Endodermal cell (in vitro differentiated cells): ENCODE measurements at regions not wholly inside any gene's neighbourhood (a gene's known extent, or its start where the extent isn't known, plus 50 kb on each side); places are given as distances from the start of the nearest gene placed in this dataset.

ENCODE experiments used
- DNase-seq: peaks from one replicate; pipeline ENCODE4 v3.0.0-alpha.2; 2017
- H3K27ac ChIP-seq: 2 replicates; pipeline ENCODE4 v1.5.1; 2013; ENCODE audit warnings: mild to moderate bottlenecking, low read depth, low read length, moderate library complexity
- H3K27me3 ChIP-seq: 2 replicates; pipeline ENCODE4 v1.6.1; 2013; ENCODE audit warnings: mild to moderate bottlenecking, low read length, moderate library complexity; ENCODE audit not compliant: insufficient read depth, control insufficient read depth, poor library complexity, severe bottlenecking
- H3K36me3 ChIP-seq: 2 replicates; pipeline ENCODE4 v1.7.0; 2013; ENCODE audit warnings: mild to moderate bottlenecking, low read length, moderate library complexity; ENCODE audit not compliant: control insufficient read depth, insufficient read depth
- H3K4me1 ChIP-seq: one replicate; pipeline ENCODE4 v1.7.0; 2013; ENCODE audit warnings: low read length; ENCODE audit not compliant: control insufficient read depth, insufficient read depth
- H3K4me3 ChIP-seq: 2 replicates; pipeline ENCODE4 v1.5.1; 2013; ENCODE audit warnings: mild to moderate bottlenecking, low read length, moderate library complexity
- H3K9ac ChIP-seq: 2 replicates; pipeline ENCODE4 v1.6.1; 2013; ENCODE audit warnings: mild to moderate bottlenecking, low read length, moderate library complexity; ENCODE audit not compliant: poor library complexity, severe bottlenecking; ENCODE audit errors: extremely low read depth
- H3K9me3 ChIP-seq: 2 replicates; pipeline ENCODE4 v1.6.1; 2013; ENCODE audit warnings: mild to moderate bottlenecking, low read length, moderate library complexity; ENCODE audit not compliant: control insufficient read depth
- H3K27ac Mint-ChIP-seq: 2 replicates; pipeline ENCODE4 v1.8.0; 2020; ENCODE audit warnings: mixed read lengths
- H3K27me3 Mint-ChIP-seq: 2 replicates; pipeline ENCODE4 v1.8.0; 2021; ENCODE audit warnings: mild to moderate bottlenecking, mixed read lengths; ENCODE audit not compliant: insufficient read depth
- H3K36me3 Mint-ChIP-seq: 2 replicates; pipeline ENCODE4 v1.8.0; 2020; ENCODE audit warnings: low read depth, mixed read lengths
- H3K4me1 Mint-ChIP-seq: 2 replicates; pipeline ENCODE4 v1.8.0; 2020; ENCODE audit warnings: mixed read lengths
- H3K4me3 Mint-ChIP-seq: 2 replicates; pipeline ENCODE4 v1.8.0; 2020; ENCODE audit warnings: mild to moderate bottlenecking, moderate library complexity, mixed read lengths
- H3K9me3 Mint-ChIP-seq: 2 replicates; pipeline ENCODE4 v1.8.0; 2020; ENCODE audit warnings: mild to moderate bottlenecking, mixed read lengths
- CTCF ChIP-seq: fragments of 200-600 bp; sonication (generic); conservative IDR thresholded peaks from 2 replicates; pipeline ENCODE4 v1.5.0; 2021; ENCODE audit warnings: antibody characterized with exemption, mild to moderate bottlenecking
- WGBS, 2 experiments: methylation state at CpG; one replicate each; pipeline versions ENCODE4 v1.1.5 to v1.1.7; 2013; ENCODE audit warnings: missing lambda C conversion rate in 2 of 2, mixed read lengths in 1 of 2; ENCODE audit not compliant: insufficient coverage in 1 of 2, insufficient read length in 1 of 2; 5-methylcytosine and 5-hydroxymethylcytosine counted together

DNA sequence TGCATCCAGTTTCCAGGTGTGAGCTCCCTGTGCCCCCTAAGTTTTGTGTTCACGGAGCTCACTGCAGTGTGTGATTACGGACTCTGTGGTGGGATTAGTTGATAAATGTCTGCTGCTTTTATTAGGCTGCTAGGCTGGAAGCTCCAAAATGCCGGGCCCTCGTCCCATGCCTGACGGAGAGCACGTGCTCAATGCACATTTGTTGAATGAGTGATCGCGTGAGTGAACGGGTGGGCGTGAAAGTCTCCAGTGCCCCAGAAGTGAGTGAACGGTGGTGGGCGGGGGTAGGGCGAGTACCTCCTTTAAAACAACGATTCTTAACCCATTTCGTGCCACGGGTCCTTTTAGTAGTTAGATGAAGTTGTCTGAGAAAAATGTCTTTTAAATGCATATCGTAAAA lies 175.5 kb downstream of the AACS start:
- Histone ChIP-seq H3K27ac (no peak overlapping the region), H3K9me3 (no peaks in the 10 kb centered on the region), H3K27me3 (no peaks in the 10 kb centered on the region), H3K36me3 (no peaks in the 10 kb centered on the region), H3K4me3 (no peak overlapping the region), H3K4me1 (no peaks in the 10 kb centered on the region), H3K9ac (no peak overlapping the region)
- Mint-ChIP-seq H3K27me3 (no peaks in the 10 kb centered on the region), H3K27ac (no peak overlapping the region), H3K36me3 (peaks cover 4% of the 10 kb centered on the region), H3K9me3 (no peaks in the 10 kb centered on the region), H3K4me1 (no peaks in the 10 kb centered on the region), H3K4me3 (no peak overlapping the region)
- TF ChIP-seq CTCF, result no peak
- no peak for DNase-seq
- WGBS, 2 experiments, result 79 to 93% methylated on average over 11 to 17 of the region's 17 CpGs

GRCh38 chr12:125243811-125244210 lies 178.6 kb downstream of the AACS start:
- no peak overlapping the region for H3K4me3 ChIP-seq
- peaks cover 6% of the 10 kb centered on the region for H3K4me1 Mint-ChIP-seq

DNA sequence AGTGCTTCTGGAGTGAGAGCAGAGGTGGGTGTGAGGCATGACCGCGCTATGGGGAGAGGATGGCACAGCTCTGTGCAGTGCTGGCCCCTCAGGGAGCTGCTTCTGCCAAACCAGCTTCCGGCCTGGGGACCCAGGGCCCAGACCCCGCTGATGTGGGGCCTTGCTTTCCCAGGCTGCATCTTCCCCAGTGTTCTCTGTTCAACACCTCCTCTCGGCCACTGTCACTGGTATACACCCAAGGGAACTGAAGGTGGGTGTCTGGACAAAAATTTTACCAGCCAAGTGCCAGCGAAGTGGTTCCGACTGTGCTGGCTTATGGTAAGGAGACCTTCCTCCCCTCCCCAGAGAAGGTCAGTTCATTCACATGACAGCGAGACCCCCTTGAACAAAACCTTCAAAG lies 179.1 kb downstream of the AACS start:
- no peak overlapping the region for H3K27ac Mint-ChIP-seq
- TF ChIP-seq CTCF, result no peak
- Histone ChIP-seq H3K4me3 (no peak overlapping the region), H3K27ac (no peak overlapping the region), H3K36me3 (no peaks in the 10 kb centered on the region), H3K9me3 (no peaks in the 10 kb centered on the region), H3K9ac (no peak overlapping the region), H3K27me3 (no peaks in the 10 kb centered on the region), H3K4me1 (no peaks in the 10 kb centered on the region)
- 94 to 98% methylated on average over 7 to 8 of the region's 8 CpGs for WGBS, 2 experiments
- no peak for DNase-seq
- H3K4me3 Mint-ChIP-seq, result no peak overlapping the region
- H3K27me3 Mint-ChIP-seq, result no peaks in the 10 kb centered on the region
- H3K9me3 Mint-ChIP-seq, result no peaks in the 10 kb centered on the region
- H3K36me3 Mint-ChIP-seq, result peaks cover 2% of the 10 kb centered on the region
- peaks cover 6% of the 10 kb centered on the region for H3K4me1 Mint-ChIP-seq

More at GRCh38 chr12:125243811-125244210, 178.6 kb downstream of the AACS start:
- 69 to 88% methylated on average over 7 to 11 of the region's 11 CpGs for WGBS, 2 experiments
- Histone ChIP-seq H3K9me3 (no peaks in the 10 kb centered on the region), H3K27ac (no peak overlapping the region), H3K27me3 (no peaks in the 10 kb centered on the region), H3K9ac (no peak overlapping the region), H3K4me1 (no peaks in the 10 kb centered on the region), H3K36me3 (no peaks in the 10 kb centered on the region)
- Mint-ChIP-seq H3K9me3 (no peaks in the 10 kb centered on the region), H3K27ac (no peak overlapping the region), H3K36me3 (peaks cover 4% of the 10 kb centered on the region), H3K27me3 (no peaks in the 10 kb centered on the region), H3K4me3 (no peak overlapping the region)
- DNase-seq, result no peak
- no peak for TF ChIP-seq CTCF
